Activated CD4-positive, alpha-beta T cell treated with anti-CD3 and anti-CD28 coated beads for 4 hours (primary cell): ENCODE measurements at regions not wholly inside any gene's neighbourhood (a gene's known extent, or its start where the extent isn't known, plus 50 kb on each side); places are given as distances from the start of the nearest gene placed in this dataset.
"Not testable (repeated sequence)": the region's sequence is repeated elsewhere in the genome, so short reads cannot be mapped to it uniquely, and the experiment has no call there.

Experiments
- DNase-seq, 2 donors: peaks; one replicate each; pipeline ENCODE4 v3.0.0-alpha.2; 2020

GRCh38 chr13:52565324-52565723, 76.9 kb upstream of the HNRNPA1L2 start:
- DNase-seq, result not testable (repeated sequence)

- DNase-seq, result peak in 1 of 2 donors; percentile 2
Measured at GRCh38 chr13:52569904-52570602, 72.2 kb upstream of the HNRNPA1L2 start.

- DNase-seq, result not testable (repeated sequence)
Measured at GRCh38 chr13:52571163-52571562, 71.1 kb upstream of the HNRNPA1L2 start.

- not testable (repeated sequence) for DNase-seq
Measured at GRCh38 chr13:52582962-52583361, 59.3 kb upstream of the HNRNPA1L2 start.
